Activated gamma-delta T cell treated with Interleukin-2 at 50 U/mL for 16 hours (primary cell): ENCODE measurements at regions not wholly inside any gene's neighbourhood (a gene's known extent, or its start where the extent isn't known, plus 50 kb on each side); places are given as distances from the start of the nearest gene placed in this dataset.

Experiments used
- DNase-seq: peaks from one replicate; pipeline ENCODE4 v3.0.0-alpha.2; 2020

DNA sequence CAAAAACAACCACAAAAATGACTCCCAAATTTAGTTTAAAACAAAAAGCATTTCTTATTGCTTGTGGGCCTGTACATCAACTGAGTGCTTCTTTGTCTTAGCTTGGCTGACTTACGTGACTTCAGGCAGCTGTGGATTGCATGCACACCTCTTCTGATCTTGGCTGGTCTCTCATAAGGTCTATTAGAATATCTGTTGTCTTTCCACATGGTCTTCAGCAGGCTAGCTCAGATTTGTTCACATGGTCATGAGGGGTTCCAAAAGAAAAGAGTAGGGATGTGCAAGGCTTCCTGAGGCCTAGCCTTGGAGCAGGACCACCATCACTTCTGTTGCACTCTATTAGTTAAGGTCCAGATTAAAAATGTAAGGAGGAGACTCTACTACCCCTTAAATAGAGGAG lies 120.1 kb downstream of the LRRC70 start:
- no peak for DNase-seq

DNA sequence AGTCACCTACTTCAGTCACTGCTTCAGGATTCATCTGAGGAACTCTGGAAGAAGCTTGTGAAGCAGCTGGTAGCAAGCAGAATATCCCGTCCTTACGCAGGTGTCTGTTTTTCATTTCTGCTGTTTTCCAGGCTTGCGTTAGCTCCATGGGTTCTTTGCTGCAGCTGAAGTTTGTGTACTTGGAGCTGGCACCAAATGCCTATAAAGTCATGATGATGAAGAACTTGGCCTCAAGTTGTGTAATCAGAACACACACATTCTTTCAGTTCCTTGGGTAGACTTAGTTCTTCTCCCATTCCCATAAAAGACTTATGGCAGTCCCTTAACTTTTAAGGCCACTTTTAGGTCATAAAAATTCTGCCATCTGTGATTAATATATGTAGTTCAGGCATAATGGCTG lies 116.7 kb downstream of the LRRC70 start:
- DNase-seq = no peak

DNA sequence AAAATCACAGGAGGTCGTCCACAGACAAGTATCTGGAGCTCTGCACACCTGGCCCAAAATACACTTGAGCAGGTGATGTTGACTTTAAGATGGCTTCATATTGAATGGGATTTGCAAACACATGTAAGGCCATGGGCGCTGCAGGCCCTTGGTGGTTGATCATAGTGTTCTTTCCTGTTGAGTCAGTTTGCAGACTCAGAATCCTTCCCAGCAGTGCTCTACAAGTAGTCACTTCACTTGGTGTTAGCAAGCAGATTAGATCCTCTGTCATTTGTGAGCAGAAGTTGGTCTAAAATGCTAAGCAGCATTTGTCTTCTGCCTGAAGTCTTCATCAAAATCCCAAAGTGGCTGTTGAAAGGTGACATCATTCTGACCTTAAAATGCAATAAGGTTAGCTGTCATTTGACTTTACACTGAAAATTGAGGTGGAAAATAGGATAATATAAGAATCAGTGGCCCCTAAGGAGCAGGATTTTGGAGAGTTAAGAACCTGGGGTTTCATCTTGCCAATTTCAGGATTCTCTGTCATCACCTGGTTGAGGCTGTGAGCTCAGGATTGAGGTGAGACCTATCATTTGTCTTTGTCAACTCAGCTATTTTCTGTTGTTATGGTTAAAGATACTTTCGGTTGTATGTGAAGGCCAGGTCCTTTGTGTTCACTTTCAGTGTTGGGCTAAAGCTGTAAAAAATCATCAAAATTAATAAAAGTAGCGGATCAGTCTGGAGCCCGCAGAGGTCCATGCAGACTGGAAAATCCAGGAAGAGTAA lies 114.5 kb downstream of the LRRC70 start:
- DNase-seq = no peak

DNA sequence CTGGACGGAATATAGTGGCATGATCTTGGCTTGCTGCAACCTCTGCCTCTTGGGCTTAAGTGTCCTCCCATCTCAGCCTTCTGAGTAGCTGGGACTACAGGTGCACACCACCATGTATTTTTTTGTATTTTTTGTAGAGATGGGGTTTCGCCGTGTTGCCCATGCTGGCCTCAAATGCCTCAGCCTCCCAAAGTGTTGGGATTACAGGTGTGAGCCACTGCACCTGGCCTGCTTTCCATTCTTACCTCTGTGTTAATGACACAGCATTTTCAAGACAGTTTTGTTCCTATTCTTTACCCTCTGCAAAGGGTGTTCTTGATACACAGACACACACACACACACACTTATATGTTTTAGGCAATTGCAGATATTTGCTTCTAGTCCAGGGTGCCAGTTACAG lies 113.3 kb downstream of the LRRC70 start:
- no peak for DNase-seq

DNA sequence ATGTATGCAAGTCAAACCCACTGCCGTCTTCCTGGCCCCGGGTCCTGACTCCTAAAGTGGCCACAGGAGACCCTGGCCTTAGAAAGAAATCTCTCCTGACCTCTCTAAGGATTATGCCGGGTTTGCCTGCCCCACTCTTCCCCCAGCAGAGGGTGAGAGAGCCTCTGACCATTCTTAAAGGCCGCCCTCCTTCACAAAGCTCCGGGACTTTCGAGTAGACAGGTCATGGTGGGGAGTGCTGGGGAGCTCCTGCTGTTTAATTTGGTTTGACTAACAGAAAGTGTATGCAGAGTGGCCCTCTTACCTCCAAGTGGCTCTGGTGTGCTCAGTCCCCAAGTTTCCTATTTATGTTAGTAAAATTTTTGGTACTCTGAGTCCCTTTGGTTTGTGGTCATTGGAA lies 111.8 kb downstream of the LRRC70 start:
- no peak for DNase-seq

DNA sequence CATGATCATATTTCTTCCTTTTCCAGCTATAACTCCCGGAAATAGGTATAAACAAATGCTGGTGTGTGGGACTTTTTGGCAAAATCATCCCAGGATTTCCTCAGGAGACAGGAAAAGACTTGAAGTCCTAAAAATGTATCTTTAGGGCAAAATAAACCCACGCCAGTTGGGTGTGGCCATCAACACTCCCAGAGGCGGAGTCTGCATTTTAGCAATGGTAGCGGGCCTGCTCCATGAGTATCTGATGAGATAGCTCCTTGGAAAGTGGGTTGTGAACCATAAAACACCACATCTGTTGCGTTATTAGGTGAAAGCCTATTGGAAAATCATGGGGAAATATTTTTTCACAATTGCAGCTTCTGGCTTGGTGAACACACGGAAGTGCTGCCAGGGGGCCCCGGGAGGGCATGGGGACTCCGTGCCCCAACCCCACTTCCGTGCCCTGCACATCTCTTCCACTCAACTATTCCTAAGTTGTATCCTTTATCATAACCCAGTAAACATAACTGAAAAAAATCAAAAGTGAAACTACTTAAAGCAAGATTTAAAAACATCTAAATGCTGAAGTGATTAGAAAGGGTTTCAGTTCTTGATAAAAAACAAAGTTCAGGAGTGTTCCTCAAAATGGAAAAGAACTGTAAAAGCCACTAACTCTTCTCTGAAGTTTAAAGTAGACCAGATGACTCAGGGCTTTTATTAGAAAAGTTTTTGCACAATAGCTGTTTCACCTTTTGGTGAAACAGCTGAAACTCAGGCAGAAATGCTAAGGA lies 111.2 kb downstream of the LRRC70 start:
- DNase-seq = no peak

DNA sequence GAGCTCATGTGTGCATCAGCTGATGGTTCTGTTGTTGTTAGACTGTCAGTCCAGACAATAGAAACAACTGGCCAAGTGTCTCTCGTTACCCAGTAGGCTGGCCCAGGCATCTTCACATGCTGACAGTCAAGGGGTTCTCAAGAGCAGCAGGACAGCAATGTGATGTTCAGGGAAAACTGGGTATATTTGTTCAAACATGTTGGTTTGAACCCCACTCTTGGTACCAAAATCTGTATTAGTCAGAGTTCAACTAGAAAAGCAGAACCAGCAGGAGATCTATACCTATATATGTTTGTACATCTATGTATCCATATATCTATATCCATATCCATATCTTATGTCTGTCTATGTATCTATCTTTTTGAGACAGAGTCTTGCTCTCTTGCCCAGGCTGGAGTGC lies 108.1 kb downstream of the LRRC70 start:
- DNase-seq = no peak

DNA sequence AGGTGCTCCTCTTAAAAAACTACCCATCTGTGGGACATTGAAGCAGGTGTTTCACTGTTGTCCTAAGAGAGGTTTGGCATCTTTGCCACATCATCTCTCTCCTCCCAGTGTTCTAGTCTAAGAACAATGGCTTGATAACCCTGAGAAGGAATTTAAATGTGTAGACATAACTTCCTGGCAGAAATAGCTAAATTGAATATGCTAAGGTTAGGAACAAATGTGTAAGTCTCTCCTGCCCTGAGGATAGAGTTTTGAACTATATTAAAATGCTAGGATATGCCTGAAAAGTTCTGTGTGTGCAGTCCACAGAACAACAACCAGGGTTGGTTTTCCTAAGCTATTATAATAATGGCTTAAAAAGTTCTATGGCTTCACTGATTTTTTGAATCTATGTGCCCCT lies 106.6 kb downstream of the LRRC70 start:
- no peak for DNase-seq

DNA sequence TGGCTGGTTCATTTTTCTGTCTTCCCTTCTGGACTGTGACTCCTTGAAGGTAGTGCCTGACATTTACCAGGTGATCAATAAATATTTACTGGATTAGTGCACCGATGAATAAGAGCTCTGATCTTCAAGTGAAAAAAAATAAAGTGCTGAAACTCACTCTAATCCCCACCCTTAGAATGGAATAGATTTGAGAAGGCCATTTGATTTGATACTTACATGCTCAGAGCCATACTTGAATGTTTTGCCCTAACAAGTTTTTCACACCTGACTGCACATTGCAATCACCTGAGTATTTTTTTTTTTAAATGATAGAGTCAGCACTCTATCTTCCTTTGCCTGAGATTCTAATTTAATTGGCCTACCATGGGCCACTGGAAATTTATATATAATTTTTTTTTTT lies 105.7 kb downstream of the LRRC70 start:
- no peak for DNase-seq

DNA sequence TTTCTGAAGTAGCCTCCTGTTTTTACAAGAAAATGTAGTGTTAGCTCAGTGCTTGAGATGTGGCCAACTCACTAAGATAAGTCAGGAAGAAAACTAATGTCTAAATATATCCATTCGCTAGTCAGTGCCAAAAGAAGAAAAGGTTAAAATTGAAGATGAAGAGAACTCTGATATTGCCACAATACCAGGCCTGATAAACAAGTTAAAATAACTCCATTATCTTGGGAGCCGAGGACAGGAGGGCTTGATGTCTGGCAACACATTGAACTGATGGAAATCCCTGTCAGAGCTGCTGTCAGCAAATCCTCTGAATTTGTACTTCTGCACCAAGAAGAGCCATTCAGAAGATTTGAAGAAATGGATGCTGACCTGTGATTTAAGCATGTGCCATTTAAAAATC lies 103.4 kb downstream of the LRRC70 start:
- no peak for DNase-seq

DNA sequence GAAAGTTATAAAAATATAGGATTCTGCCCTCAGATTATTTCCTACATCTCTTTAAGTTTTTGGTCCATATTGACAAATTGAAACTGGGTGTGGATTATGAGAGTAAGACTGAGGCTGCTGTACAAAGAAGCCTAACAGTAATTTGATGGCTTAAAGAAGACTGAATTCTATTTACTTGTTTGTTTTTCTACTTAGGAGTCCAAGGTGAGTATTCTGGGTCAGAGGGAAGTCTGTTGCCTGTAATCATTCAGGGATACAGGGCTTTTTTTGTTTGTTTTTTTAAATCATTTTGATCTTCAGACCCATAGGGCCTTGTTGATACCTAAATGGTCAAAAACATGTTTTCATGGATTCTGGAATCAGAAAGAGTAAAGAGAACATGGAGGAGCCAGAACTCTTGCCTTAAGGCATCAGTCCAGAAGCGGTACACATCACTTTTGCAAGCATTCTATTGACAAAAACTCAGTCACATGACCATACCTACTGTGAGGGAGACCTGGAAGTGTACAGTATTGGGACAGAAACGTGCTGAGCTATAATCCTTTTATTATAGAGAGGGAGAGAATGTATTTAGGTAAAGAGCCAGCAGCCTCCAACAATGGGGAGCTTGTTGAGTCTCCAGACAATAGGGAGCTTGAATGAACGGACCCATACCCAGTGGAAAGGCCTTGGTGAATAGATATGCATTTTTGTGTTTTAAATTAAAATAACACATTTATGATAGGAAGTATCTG lies 102.7 kb downstream of the LRRC70 start:
- no peak for DNase-seq

DNA sequence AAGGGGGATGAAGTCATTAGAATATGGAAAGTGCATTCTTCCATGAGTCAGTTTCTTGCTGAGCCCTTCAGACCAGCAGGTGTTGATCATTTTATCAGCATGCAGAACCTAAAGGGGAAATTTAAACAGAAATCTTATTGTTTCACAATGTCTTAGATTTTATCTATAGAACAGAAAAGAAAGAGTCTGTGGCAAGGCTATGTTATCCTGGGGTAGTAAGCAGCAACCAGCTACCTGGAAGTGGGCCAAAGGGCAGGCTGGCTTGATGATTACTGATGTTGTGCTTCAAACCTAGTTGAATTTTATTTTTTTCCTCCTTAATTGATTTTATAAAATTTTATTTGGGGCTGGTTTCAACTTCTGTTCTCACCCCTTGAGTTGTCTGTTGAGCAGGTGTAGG lies 101.5 kb downstream of the LRRC70 start:
- DNase-seq = no peak
